Body of pancreas (tissue), 4 donors: ENCODE measurements at regions not wholly inside any gene's neighbourhood (a gene's known extent, or its start where the extent isn't known, plus 50 kb on each side); places are given as distances from the start of the nearest gene placed in this dataset.

Source experiments
- ATAC-seq: fragments of 150-250 bp; one replicate; pipeline ENCODE4 v1.9.1; 2016
- DNase-seq, 4 donors: peaks; one replicate each; pipeline ENCODE4 v3.0.0-alpha.2; 2019
- H3K27ac ChIP-seq, 4 donors: fragments of 200-600 bp; sonication (generic); 1 replicate in 3 of 4; 2 replicates in 1 of 4; pipeline versions ENCODE4 v1.5.1 to v1.6.1; 2016 to 2019; ENCODE audit warnings: mild to moderate bottlenecking in 1 of 4, mixed read lengths in 1 of 4, moderate library complexity in 1 of 4
- H3K27me3 ChIP-seq, 2 donors: fragments of 200-600 bp; sonication (generic); one replicate each; pipeline ENCODE4 v1.6.0; 2016; ENCODE audit warnings: mild to moderate bottlenecking in 1 of 2
- H3K36me3 ChIP-seq, 2 donors: fragments of 200-600 bp; sonication (generic); replicated peaks in 1 of 2; 2 replicates each; pipeline ENCODE4 v1.5.1; 2016; ENCODE audit warnings: low read depth in 2 of 2; ENCODE audit not compliant: insufficient read depth in 1 of 2
- H3K4me1 ChIP-seq: fragments of 200-600 bp; sonication (generic); one replicate; pipeline ENCODE4 v1.6.0; 2016
- H3K4me3 ChIP-seq, 2 donors: fragments of 200-600 bp; sonication (generic); 1 replicate in 1 of 2; 2 replicates in 1 of 2; pipeline ENCODE4 v1.5.1; 2016 to 2019
- H3K9me3 ChIP-seq, 3 donors: fragments of 200-600 bp; sonication (generic); 1 replicate in 2 of 3; 2 replicates in 1 of 3; pipeline ENCODE4 v1.5.1; 2016
- POLR2A ChIP-seq, 3 donors: fragments of 450-650 bp; IDR thresholded peaks; one replicate each; pipeline ENCODE4 v1.6.1; 2016; ENCODE audit warnings: antibody characterized with exemption in 3 of 3, mild to moderate bottlenecking in 2 of 3
- WGBS, 2 donors: methylation state at CpG; one replicate each; pipeline ENCODE4 v1.1.5; 2017; 5-methylcytosine and 5-hydroxymethylcytosine counted together
- intact Hi-C: fragments of 100-400 bp; cut with DNase I; formaldehyde crosslinking; loops from one replicate; pipeline ENCODE4 v1.15.1; 2023
- TF ChIP-seq, protein P1 (sequence below), 7 experiments: fragments of 450-650 bp in 4 of 7; fragments of 200-600 bp in 3 of 7; sonication (generic) in 3 of 7; IDR thresholded peaks; one replicate each; pipeline ENCODE4 v1.5.1; 2016 to 2019; ENCODE audit warnings: antibody characterized with exemption in 7 of 7

- DNase-seq (no peak), ATAC-seq (no peak)
- WGBS, 2 donors, result 63 to 68% methylated on average over 11 to 12 of the region's 12 CpGs
- intact Hi-C loops, result loop anchor here (10.0 kb wide), 1 partner anchor 600 kb away; no protein-coding TSS in a partner anchor
- Histone ChIP-seq H3K27ac (no peak overlapping the region), H3K4me1 (peaks cover 7% of the 10 kb centered on the region), H3K27me3 (no peaks in the 10 kb centered on the region), H3K9me3 (no peaks in the 10 kb centered on the region), H3K36me3 (no peaks in the 10 kb centered on the region), H3K4me3 (no peak overlapping the region)
- TF ChIP-seq, protein P1, sequence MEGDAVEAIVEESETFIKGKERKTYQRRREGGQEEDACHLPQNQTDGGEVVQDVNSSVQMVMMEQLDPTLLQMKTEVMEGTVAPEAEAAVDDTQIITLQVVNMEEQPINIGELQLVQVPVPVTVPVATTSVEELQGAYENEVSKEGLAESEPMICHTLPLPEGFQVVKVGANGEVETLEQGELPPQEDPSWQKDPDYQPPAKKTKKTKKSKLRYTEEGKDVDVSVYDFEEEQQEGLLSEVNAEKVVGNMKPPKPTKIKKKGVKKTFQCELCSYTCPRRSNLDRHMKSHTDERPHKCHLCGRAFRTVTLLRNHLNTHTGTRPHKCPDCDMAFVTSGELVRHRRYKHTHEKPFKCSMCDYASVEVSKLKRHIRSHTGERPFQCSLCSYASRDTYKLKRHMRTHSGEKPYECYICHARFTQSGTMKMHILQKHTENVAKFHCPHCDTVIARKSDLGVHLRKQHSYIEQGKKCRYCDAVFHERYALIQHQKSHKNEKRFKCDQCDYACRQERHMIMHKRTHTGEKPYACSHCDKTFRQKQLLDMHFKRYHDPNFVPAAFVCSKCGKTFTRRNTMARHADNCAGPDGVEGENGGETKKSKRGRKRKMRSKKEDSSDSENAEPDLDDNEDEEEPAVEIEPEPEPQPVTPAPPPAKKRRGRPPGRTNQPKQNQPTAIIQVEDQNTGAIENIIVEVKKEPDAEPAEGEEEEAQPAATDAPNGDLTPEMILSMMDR (IDR thresholded peaks at IDR 0.05), result no peak
- no peak for TF ChIP-seq POLR2A (IDR thresholded peaks at IDR 0.05)
Measured at GRCh38 chr21:41064334-41064791, 103.6 kb upstream of the BACE2 start.

- Histone ChIP-seq H3K27me3 (no peaks in the 10 kb centered on the region), H3K4me3 (no peak overlapping the region), H3K9me3 (no peaks in the 10 kb centered on the region), H3K27ac (no peak overlapping the region), H3K4me1 (peaks cover 7% of the 10 kb centered on the region), H3K36me3 (no peaks in the 10 kb centered on the region)
- DNase-seq (no peak), ATAC-seq (no peak)
- WGBS, 2 donors, result 48 to 73% methylated on average over 3 to 8 of the region's 8 CpGs
- intact Hi-C loops, result loop anchor here (10.0 kb wide), 1 partner anchor 600 kb away; no protein-coding TSS in a partner anchor
- no peak for TF ChIP-seq POLR2A (IDR thresholded peaks at IDR 0.05)
- TF ChIP-seq, protein P1 (IDR thresholded peaks at IDR 0.05), result no peak
Measured at GRCh38 chr21:41064951-41065350, 103.0 kb upstream of the BACE2 start.

DNA sequence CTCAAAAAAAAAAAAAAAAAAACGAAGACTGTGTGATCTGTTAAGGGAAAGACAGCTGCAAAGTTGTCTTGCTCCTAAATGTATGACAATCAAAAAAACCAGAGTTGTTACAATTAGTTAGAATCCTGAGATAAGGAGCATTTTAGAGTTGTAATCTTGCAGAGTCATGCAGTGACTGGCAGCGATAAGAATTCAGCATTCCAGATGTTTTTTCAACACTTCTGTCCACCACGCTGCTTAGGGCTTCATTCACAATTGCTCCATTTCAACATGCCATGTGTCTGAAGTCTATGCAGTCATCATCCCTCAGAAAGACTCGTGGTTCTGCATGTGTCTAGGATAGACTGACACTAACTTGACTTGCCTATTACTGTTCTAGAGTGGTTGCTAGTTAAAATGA is 102.4 kb upstream of the BACE2 start:
- H3K36me3 ChIP-seq, result no peaks in the 10 kb centered on the region
- WGBS, 2 donors, result 45 to 51% methylated on average over 4 of the region's 4 CpGs
- H3K4me3 ChIP-seq, result no peak overlapping the region
- DNase-seq (no peak), ATAC-seq (no peak)
- H3K27me3 ChIP-seq, result no peaks in the 10 kb centered on the region
- H3K9me3 ChIP-seq, result no peaks in the 10 kb centered on the region
- peaks cover 7% of the 10 kb centered on the region for H3K4me1 ChIP-seq
- H3K27ac ChIP-seq, result no peak overlapping the region
- intact Hi-C loops, result loop anchor here (10.0 kb wide), 1 partner anchor 601 kb away; no protein-coding TSS in a partner anchor
- TF ChIP-seq, protein P1 (IDR thresholded peaks at IDR 0.05), result no peak
- no peak for TF ChIP-seq POLR2A (IDR thresholded peaks at IDR 0.05)

DNA sequence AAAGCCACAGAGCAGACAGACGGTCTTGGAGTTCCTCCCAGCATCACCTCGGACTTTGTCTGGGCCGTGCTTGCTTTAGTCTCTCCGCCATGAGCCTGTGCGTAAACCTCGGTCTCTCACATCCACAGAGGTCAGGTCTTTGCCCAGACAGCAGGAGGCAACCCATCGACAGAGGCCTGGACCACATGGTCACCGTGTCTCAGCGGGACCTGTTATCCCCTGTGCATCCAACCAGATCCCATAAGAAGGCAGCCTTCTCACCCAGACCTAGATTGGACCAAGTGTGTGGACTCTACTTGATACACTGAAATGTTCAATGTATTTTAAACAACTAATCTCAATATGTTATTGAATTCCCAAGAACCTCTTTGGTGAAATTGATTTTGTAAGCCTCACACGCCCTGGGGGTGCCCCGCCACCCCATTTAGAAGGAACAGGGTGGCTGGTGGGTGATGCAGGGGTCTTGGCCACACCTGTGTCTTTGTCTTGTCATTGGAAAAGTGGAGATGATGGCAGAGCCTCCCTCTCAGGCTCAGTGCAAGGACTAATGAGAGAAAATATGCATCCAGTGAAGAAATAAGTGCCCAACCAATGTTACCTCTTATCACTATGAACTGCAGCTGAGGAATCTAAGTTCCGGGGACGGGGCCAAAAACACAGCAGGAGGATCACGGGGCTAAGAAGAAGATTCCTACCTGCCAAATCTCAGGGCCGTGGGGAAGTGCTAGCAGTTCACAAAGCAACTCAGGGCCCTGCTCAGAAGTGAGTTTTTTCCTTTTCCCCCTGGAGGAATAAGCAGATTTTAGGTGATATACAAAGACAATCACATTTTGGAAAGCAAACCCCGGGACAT is 101.6 kb upstream of the BACE2 start:
- no peak overlapping the region for H3K4me3 ChIP-seq
- H3K4me1 ChIP-seq, result peaks cover 7% of the 10 kb centered on the region
- H3K9me3 ChIP-seq, result no peaks in the 10 kb centered on the region
- DNase-seq (no peak), ATAC-seq (no peak)
- 66 to 69% methylated on average over 16 of the region's 16 CpGs for WGBS, 2 donors
- no peak overlapping the region for H3K27ac ChIP-seq
- H3K27me3 ChIP-seq, result no peaks in the 10 kb centered on the region
- H3K36me3 ChIP-seq, result no peaks in the 10 kb centered on the region
- intact Hi-C loops, result loop anchor here (10.0 kb wide), 1 partner anchor 602 kb away; no protein-coding TSS in a partner anchor
- TF ChIP-seq POLR2A (IDR thresholded peaks at IDR 0.05), result no peak
- TF ChIP-seq, protein P1 (IDR thresholded peaks at IDR 0.05), result no peak
